ENCODE measurements at regions not wholly inside any gene's neighbourhood (a gene's known extent, or its start where the extent isn't known, plus 50 kb on each side); places are given as distances from the start of the nearest gene placed in this dataset.

- no peak for DNase-seq
These were observed 490.8 kb downstream of the IPMK start for GRCh38 chr10:57776688-57777432.

DNA sequence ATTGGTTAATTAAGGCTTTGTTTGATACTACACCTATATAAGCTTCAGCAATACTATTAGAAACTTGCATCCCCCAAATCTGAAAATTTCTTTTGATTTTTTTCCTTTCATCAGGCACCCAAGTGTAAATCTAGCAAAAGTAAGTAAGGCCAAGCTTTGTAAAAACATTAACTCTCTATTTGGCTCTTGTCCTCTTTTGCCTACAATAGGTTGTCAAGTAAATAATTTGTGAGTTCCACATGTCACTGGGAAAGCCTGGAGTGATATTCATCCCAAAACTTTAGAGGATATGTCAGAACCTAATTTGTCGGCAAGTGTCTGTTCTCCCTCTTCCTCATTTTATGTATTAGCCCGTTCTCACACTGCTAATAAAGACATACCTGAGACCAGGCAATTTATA, 492.4 kb downstream of the IPMK start:
- no peak for DNase-seq

DNA sequence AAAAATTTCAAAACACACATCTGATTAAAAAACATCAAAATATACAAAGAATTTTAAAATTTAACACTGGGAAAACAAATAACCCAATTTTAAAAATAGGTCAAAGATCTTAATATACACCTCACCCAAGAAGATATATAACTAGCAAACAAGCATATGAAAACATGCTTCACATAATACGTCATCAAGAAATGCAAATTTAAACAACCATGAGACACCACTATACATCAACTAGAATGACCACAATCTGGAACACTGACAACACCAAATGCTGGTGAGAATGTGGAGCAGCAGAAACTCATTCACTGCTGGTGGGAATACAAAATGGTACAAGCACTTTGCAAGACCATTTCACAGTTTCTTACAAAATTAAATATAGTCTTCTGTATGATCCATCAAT, 498.4 kb downstream of the IPMK start:
- DNase-seq = no peak

GRCh38 chr10:57759777-57760176, 507.9 kb downstream of the IPMK start:
- DNase-seq = no peak

GRCh38 chr10:57754803-57755202, 512.9 kb downstream of the IPMK start:
- no peak for DNase-seq

DNA sequence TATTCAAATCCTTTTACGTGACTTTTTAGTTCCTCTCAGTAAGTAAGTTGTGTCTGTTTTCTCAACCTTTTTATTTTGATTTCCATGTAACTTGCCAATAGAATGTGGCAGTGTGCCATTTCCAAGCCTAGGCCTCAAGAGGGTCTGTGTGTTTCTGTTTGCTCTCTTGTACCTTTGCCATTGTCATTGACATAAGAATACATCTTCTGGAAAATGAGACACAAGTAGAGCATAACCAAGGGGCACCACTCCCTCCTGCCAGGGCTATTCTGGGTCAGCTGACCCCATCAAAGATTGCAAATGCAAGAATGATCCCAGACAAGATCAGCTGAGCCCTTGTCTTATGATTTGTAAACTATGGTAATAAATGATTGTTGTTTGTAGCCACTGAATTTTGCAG, 524.0 kb downstream of the IPMK start:
- no peak for DNase-seq

GRCh38 chr10:57741751-57742150, 525.9 kb downstream of the IPMK start:
- no peak for DNase-seq

- DNase-seq = no peak
These were observed 544.4 kb downstream of the IPMK start for GRCh38 chr10:57723305-57723704.

- DNase-seq = no peak
These were observed 550.8 kb downstream of the IPMK start for GRCh38 chr10:57716884-57717283.

- no peak for DNase-seq
These were observed 552.5 kb downstream of the IPMK start for GRCh38 chr10:57715233-57715632.

DNA sequence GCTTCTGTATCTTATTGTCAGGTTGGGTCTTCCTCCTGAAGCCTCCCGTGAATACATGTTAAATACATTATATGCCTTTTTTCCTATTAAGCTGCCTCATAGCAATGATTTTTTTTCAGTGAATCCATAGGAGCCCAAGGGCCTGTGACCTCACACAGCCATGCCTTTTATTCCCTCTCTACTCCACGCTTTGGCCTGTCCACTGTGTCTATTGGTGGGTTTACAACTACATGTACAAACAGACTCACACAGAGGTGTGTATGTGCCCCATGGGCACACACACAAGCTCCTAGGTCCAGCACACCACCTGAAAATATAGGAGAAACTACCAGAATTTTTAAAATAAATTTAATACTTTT, 560.4 kb downstream of the IPMK start:
- no peak for DNase-seq

DNA sequence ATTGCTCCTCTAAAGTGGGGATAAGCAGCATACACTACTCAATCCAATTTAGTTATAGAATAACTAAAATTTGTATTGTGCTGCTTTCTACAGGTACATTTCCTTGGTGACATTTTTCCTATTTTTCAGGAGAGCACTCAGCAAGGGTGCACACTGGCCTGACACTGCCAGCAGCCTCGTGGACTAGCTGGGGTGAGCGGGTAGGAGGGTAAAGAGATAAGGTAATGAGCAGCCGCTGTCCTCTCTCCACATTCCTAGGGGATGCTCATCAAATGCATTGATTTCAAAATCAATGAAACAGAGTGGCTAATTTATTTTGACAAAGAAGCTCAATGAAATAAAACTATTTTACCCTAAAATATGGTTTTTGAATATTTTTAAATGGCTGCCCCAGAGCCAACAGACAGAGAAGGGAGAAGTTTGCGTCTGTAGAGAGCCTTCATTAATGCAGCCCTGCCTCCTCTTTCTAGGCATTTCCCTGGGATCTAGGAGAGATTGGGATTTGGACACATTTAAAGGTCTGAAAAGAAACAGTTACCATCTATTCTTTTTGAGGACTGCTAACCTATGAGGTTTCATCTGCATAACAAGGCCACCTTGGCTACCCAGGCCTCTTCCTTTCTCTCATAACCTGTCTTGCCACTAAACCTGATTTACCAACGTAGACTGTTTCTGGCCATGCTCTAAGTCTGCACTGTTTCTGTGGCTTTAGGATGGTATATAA, 561.0 kb downstream of the IPMK start:
- no peak for DNase-seq

DNA sequence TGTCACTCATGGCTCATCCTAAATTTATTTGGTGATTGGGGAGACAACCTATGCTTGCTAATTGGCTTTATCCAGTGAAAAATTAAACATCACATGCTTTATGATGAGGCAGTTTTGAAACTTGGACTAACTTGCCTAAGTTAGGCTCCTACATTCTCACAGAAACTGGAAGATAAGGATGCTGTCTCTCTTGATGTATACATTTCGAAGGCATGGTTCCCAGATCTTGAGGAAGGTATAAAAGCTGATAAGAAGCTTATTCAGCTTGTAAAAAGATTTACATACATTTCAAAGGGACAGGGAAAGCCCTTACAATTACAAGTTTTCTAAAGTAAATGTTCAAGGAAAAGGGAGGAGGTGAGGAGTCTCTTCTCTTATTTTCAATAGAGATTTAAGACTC, 561.7 kb downstream of the IPMK start:
- DNase-seq = no peak

DNA sequence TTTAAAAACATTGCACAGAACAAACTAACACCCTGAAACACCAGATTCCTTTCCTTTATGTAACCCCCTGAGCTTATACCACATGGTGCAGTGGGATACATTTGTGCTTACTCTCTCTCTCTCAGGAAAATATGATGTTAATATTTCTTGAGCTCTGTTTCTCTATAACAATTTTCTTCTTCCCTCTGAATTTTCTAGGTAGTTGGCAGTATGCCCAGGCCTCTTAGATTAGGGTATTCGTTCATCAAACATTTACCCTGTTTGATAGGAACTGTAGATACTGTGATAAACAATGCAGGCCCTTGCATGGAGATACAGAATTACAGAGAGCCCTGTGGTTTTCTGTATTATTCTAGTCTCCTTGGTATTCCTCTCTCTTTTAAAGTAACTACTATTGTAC, 567.8 kb downstream of the IPMK start:
- no peak for DNase-seq

GRCh38 chr10:57696641-57697040, 571.1 kb downstream of the IPMK start:
- no peak for DNase-seq

DNA sequence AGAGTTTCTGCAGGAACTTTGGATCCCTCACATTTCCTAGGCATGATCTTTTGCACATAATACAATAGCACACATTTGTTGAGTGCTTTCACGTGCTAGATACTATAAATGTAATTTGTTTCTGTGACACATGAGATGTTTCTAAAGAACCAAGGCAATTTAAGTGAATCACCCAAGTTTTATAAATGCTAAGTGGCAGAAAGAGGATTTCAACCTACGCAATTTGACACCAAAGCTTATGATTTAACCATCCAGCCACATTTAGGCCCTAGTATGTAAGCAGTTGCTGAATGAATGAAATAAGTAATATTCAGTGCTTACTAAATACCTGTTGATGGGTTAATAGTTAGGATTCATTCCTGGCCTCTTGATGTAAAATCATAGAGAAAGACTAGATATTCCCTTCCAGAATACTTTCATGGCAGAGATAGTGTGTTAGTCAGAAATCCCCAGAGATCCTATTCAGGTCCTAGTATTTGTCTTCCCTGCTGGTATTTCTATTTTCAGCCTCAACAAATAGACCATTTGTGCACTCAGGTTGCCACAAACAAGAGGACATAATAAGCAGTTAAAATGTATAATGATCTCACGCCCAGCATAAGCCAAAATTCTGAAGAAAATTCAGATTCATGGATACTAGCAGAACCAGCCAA, 572.6 kb downstream of the IPMK start:
- no peak for DNase-seq

GRCh38 chr10:57692255-57692980, 575.3 kb downstream of the IPMK start:
- no peak for DNase-seq

DNA sequence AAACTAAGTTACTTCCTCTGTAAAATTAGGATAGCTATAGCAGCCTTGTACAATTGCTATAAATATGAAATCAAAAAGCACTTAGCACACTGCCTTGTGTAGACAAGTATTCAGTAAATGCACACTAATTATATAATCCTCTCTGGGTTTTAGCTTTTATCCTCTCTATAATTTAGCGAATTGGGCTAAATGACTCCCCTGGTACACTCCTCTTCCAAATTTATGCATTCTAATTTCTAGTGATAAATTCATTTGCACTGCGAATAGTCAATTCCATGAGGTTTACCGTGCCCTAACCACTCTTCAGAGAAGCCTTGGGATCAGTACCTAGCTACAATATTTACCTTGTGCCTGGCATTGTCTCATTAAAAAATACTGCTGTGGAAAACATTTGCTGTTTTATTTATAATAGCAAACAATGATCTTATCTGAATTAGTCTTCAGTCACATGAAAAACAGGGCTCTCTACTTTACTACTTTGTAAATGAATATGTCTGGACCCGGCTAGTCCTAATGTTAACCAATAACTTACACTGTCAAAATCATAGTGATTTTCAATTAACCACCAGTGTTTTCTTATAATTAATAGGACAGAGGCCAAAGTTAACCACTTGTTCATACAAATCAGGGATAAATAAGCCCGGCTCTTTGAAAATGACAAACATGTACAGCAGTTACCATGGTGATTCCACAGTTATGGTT, 577.9 kb downstream of the IPMK start:
- no peak for DNase-seq

DNA sequence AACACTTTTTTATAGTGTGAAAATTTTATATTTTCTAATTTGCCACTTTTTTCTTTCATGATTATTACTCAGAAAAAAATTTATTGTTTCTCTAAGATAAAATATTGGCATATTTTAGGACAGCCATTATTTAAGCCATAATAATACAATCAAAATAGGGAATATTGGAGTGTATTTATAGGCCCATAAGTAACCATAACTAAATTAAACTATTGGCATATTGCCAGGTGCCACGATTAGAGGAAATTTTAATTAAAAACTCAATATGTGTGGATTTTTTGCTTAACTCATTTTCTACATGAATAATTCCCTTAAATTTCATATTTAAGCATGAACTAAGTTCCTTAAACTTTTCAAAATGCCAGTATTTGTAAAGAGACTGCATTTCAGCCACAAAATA, 587.8 kb downstream of the IPMK start:
- no peak for DNase-seq

DNA sequence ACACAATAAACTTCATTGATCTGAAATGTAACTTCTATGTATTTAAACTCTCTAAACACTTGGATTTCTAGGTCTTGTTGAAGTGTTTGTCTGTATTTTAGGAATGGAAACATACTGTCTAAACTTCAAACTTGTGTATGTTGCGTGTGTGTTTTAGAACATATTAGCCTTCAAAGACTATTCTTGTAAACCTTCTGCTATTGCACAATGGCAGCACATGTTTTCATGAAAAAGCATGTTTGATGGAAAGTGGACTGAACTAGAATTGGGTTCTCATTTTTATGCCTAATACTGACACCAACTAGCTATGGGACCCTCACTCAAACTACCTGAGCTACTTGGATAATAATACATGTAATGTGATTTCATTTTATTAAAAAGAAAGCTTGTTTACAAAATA, 592.6 kb downstream of the IPMK start:
- no peak for DNase-seq

DNA sequence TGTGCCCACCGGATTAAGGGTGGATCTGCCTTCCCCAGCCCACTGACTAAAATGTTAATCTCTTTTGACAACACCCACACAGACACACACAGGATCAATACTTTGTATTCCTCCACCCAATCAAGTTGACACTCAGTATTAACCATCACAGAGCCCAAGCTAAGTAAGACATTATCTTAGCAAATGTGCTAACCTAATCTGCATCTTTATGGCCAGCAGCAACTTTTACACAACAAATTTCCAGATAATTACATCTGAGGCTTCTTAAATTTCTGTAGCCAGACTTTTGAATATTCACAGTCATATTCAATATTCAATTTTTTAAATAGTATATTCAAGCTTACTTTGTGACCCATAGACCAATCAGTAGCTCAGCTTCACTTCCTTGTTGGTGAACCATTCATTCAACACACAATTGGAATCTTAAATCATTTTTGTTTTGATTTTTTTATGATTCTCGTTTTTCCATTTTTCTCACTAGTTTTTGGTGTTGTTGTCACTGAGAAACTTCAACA, 594.2 kb downstream of the IPMK start:
- DNase-seq = no peak

DNA sequence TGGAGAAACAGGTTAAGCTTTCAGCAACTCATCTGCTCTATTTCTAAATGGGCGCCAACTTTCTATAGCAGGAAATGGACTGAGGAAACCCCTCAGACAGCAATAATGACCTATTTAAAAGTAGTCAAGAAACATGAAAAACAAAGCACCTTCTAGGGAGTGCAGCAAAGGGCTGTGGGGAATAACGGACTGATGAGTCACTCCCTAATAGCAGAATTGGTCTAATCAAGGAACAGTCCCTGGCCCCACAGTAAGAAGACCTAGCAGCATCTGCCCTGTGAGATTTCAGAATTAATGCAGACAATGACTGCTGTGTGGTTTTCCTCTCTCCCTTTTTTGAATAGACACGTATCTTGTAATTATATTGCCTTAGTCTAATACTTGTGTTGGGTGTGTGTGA, 602.9 kb downstream of the IPMK start:
- DNase-seq = no peak

GRCh38 chr10:57663401-57663800, 604.3 kb downstream of the IPMK start:
- no peak for DNase-seq

Data from NCI-H524 treated with DMSO at 0.1 percent for 48 hours (cell line).